ENCODE measurements at regions not wholly inside any gene's neighbourhood (a gene's known extent, or its start where the extent isn't known, plus 50 kb on each side); places are given as distances from the start of the nearest gene placed in this dataset.
"Not testable (repeated sequence)": the region's sequence is repeated elsewhere in the genome, so short reads cannot be mapped to it uniquely, and the experiment has no call there.

DNA sequence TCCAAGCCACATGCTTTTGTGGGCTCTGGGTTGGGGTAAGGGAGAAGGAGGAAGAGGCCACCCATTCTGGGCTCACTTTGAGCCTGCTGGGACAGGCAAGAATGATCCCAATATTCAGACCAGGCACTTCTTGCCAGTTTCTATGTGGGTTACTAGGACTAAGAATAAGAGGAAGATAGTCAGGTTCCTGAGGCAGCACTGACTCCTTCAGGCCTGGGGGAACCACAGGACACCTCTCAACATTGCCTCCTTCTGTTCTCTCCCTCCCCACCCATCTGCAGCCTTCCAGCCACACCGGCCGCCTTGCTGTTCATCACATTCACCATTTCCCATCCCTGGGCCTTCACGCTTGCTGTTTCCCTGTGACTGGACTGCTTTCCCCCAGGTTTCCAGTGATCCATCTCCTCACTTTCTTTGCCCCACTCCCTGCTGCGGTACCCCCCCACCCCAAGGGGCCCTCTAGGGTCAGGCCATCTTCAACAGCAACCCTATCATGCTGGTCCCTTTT, 69.2 kb upstream of the SIRPA start:
- DNase-seq (ENCODE audit: low spot score) = no peak

- DNase-seq (ENCODE audit: low spot score) = no peak
These were observed 69.7 kb upstream of the SIRPA start for GRCh38 chr20:1825507-1825906.

DNA sequence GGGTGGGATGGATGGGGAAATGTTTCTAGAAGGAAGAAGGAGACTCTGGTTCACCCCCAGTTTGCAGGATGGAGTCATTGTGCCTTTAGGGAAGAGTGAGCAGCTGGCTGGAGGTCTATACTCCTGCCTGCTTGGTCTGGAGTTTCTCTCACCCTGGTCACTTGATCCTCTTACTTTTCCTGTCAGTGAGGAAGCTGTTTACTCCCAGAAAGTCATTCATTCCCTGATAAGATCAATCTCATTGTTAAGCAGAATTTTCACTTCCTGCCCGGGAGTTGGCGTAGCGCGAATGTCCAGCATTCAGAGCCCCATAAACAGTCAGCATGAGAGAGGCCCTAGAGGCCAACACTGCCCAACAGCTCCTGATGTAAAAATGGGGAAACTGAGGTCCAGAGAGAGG, 70.4 kb upstream of the SIRPA start:
- no peak for DNase-seq (ENCODE audit: low spot score)

DNA sequence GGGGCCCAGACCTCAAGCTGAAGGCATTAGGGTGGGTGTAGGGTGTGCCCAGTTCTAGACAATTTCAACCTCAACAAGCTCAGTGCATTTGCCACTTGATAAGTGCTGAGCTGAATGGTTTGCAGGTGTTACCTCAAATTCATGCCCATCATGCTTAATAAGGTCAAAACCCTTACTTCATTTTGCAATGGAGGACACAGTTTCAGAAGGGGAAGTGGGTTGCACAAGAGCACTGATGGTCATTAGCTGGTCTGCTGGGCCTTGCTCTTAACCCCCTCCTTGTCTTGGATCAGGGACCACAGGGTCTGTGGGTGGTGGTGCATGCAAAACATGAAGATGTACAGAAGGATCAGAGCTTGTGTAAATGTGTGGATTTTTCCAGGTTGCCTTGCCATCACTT, 71.0 kb upstream of the SIRPA start:
- DNase-seq (ENCODE audit: low spot score) = no peak

DNA sequence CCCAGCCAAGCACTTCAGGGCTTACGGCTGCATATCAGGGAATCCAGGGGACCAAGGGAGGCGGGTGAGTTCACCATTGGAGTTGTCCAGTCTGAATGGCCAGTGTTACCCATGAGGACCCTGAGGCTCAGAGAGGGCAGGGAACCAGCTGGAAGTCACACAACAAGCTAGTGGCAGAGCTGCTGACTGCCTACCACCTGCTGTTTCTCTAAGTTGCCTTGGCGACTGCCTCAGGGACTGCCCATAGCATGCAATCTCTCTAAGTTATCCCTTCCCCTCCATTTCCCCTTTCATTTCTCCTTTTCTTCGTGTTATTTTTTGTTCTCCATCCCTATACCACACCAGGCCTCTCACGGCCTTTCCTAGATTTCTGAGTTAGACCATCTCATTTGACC, 71.8 kb upstream of the SIRPA start:
- no peak for DNase-seq (ENCODE audit: low spot score)

DNA sequence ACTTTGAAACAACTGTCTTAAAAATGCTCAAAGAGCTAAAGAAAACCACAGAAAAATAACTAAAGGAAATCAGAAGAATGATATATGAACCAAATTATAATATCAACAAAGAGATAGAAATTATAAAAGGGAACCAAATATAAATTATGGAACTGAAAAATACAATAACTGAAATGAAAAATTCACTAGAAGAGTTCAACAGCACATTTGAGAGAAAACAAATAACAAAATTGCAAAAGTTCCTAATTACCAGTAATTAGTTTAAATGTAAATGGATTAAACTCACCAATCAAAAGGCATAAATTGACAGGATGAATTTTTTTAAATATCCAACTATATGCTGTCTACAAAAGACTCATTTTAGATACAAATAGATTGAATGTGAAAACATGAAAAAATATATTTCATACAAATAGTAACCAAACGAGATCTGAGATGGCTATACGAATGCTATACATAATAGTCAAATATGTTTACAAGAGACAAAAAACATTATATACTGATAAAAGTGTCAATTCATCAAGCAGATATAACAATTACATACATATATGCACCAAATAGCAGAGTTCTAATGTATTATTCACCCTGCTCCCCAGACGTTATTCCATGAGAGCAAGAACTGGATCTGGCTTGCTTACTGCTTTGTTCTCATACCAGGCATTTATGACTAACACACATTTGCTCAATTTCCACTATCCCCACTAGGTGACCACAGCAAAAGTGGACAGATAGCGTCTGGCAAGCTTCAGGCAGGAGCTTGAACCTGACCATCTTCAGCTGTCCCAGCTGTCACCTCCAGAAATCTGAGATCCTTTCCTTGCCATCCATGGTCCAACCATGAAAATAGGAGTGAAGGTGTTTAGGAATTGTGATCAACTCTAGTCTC, 72.4 kb upstream of the SIRPA start:
- DNase-seq (ENCODE audit: low spot score) = no peak

DNA sequence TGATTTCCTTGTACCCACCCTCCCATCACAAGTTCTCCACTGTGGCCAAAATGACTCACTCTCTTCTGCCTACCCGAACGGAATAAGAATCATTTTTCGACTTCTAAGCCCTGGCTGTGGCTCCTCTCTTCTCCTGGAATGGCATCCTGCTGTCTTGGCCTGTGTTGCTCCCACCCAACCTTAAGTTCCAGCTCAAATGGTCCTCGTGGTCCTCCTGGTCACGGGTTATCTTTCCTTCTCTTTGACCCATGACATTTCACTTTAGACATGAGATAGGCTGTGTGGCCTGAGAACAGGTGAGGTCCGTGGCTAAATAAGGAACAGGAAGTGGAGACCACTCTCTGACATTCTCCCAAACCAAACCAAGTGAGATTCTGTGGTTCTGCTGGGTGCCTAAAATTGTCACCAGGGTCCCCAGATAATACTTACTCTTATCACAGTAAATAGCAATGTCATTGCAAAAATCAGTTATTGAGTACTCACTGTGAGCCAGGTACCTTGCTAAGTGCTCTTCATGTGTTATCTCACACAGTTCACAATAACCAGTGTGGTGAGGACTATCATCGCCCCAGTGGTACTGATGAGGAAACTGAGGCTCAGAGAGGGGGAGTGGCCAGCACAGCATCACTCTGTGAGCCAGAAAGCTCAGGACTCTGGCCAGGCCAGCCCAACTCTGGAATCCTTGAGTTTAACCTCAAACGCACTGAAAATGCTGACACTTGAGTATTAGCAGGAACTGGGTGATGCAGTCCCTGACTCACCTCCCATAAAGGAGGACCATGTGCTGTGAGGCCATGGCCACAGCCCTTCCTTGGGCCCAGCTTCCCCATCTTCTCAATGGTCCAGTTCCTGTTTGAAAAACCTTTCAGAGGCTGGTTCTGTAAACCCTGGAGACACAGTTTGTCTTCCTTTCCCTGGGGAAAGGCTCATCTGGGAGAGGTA, 74.8 kb upstream of the SIRPA start:
- DNase-seq (ENCODE audit: low spot score) = no peak

- DNase-seq (ENCODE audit: low spot score) = no peak
These were observed 75.7 kb upstream of the SIRPA start for GRCh38 chr20:1819311-1820137.

DNA sequence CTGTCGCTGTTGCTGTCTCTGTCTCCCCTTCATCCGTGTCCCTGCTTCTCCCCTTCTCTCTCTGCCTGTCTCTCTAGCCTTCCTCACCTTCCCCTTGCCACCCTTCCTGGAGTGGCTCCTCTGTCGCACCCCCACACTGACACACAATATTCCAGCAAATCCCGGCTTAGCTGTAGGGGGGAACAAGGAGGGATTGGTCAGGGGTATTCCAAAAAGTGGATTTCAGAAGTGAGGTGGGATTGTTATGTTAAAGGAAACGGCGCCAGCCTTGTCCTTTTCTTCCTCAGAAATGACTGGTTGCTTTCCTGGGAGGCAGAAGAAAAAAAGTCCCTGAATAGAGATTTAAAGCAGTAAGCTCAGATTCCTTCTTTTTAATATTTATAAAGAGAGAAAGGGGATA, 76.3 kb upstream of the SIRPA start:
- no peak for DNase-seq (ENCODE audit: low spot score)

DNA sequence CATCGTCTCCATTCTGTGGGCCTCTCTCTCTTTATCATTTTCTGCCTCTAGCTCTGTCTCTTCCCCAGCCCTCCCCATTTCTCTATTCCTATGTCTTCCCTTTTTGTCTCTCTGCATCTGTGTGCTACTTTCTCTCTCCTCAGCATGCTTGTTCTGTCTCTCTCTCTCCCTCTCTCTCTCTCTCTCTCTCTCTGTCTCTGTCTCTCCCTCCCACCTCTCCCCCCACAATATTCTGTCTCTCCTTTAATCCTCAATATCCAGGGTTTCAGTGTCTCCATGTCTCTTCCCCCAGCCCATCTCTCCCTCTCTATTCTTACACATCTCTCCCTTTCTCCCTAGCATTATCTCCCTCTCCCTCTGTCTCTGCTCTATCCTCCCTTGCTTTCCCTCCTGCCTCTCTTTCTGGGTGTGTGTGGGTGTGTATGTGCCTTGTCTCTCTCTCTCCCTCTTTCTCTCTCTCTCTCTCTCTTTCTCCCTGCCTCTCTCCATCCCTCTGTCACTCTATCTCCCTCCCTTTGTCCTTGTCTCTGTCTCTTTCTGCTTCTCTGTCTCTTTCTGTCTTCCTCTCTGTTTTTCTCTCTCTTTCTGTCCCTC, 76.9 kb upstream of the SIRPA start:
- no peak for DNase-seq (ENCODE audit: low spot score)

DNA sequence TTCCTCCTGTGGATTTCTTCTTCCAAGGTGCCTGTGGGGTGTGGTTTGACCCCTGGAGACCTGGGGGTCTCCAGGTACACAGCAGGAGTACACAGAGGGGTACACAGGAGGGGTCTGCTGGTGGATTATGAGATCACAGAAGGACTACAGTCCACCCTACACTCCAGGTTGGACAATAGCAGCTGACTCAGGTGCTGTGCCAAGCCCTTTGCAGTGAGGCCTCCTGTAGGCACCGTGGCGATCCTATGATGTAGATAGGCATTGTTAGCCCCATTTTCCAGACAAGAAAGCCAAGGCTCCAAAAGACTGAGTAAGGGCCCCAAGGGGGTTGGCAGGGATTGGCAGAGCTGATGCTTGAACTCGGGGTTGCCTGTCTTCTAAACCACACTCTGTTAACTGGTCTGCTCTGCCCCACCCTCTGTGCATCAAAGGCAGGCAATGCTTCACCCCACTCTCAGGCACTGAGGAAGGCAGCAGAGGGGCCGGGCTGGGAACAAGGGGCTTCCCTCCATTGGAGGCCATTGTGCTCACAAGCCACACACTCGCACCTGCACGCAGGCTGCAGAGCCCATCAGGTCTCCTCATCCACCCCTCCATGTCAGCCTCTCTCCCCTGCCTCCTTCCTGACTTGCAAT, 77.5 kb upstream of the SIRPA start:
- DNase-seq (ENCODE audit: low spot score) = no peak

GRCh38 chr20:1816384-1817381, 78.5 kb upstream of the SIRPA start:
- DNase-seq (ENCODE audit: low spot score) = no peak

DNA sequence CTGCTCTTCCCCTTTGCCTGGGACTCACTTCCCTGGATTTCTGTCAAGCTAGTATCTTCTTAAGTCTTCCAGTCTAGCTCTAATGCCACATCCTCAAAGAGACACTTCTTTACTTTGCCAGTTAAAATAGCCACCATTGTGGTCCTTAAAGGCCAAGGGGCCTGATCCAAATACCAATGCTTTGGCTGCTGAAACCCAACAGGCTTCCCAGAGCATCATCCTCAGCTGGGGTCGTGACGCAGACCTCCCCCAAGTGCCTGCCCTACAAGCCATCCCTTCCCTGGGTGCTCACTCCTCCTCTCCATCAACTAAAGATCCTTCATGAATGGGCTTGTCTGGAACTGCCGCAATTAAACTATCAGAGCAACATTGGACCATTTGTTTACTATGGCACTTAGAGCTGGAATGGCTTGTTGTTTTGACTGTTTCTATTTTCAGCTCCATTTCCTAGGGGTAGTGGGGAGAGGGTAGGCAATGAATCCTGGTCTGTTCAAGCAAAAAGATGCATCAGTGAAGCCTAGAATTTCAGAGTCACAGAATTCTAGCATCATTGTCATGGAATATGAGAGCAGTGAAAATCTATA, 79.6 kb upstream of the SIRPA start:
- DNase-seq (ENCODE audit: low spot score) = no peak

- DNase-seq (ENCODE audit: low spot score) = not testable (repeated sequence)
These were observed 80.3 kb upstream of the SIRPA start for GRCh38 chr20:1814861-1815260.

DNA sequence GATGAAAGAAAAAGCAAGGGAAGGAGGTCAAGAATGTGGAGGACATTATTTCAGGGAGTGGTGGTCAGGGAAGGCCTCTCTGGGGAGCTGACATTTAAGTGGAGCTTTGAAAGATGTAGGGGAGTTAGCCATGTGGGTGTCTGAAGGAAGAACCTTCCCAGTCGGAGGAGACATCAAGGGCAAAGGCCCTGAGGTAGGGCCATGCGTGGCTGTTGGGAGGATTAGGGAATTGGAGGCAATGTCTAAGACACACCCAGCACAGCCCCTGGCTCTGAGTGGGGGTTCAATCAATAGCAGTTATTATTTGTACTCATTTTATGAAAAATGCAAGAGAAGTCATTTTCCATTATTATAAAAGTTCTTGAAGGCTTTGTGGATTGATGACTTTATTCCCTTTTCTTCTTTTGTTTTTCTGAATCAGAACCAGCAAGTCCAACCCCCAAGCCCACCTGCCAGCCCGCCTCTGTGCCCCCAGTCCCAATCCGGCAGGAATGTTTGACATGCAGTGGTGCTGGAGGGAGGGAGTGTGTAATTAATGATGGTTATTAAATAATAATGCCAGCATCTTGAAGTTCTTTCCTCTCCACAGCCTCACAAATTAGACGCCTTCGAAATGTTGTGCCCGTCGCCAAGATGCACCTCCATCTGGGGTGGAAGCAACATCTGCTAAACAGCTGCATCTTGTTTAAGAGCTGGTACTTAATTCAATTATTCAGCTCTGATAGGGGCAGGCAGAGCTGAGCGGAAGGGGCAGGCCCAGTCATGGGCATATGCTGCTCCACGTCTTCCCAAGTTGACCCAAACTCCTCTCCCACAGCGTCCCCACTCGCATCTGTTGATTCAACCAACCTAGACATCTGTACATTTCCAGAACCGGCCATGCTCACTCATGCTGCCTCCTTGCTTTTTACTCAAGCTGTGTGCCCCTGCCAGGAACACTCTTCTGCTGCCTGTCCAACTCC, 81.3 kb upstream of the SIRPA start:
- no peak for DNase-seq (ENCODE audit: low spot score)

DNA sequence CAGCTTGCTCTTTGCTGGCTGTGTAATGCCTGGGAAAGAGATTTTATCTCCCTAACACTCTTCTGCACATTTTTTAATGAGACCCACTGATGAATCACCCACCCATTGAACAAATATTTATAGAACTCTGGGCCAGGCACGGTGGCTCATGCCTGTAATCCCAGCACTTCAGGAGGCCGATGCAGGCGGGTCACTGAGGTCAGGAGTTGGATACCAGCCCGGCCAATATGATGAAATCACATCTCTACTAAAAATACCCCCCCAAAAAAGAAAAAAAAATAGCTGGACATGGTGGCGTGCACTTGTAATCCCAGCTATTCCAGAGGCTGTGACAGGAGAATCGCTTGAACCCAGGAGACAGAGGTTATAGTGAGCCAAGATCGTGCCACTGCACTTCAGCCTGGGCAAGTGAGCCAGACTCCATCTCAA, 82.1 kb upstream of the SIRPA start:
- DNase-seq (ENCODE audit: low spot score) = no peak

GRCh38 chr20:1811621-1812498, 83.3 kb upstream of the SIRPA start:
- DNase-seq (ENCODE audit: low spot score) = no peak

All from CD4-positive, alpha-beta T cell treated with Interleukin-6 at 100 ng/mL for 8 hours (primary cell).